ENCODE measurements at regions not wholly inside any gene's neighbourhood (a gene's known extent, or its start where the extent isn't known, plus 50 kb on each side); places are given as distances from the start of the nearest gene placed in this dataset.

- H3K4me1 Mint-ChIP-seq (ENCODE audit: unreplicated experiment), result no peaks in the 10 kb centered on the region
- H3K4me3 Mint-ChIP-seq (ENCODE audit: unreplicated experiment), result no peak overlapping the region
- no peak for DNase-seq (ENCODE audit: extremely low spot score, unreplicated experiment)
- peaks cover 5% of the 10 kb centered on the region for H3K9me3 Mint-ChIP-seq (ENCODE audit: unreplicated experiment)
- no peak overlapping the region for H3K27ac Mint-ChIP-seq (ENCODE audit: unreplicated experiment)
- no peaks in the 10 kb centered on the region for H3K36me3 Mint-ChIP-seq (ENCODE audit: unreplicated experiment)
- H3K27me3 Mint-ChIP-seq (ENCODE audit: unreplicated experiment), result peaks cover 5% of the 10 kb centered on the region
- no peak for TF ChIP-seq CTCF (IDR thresholded peaks at IDR 0.05)
These were observed 510.4 kb downstream of the ZNF674 start for GRCh38 chrX:46034868-46035267.

- Mint-ChIP-seq H3K4me3 (ENCODE audit: unreplicated experiment) (no peak overlapping the region), H3K9me3 (ENCODE audit: unreplicated experiment) (peaks cover 5% of the 10 kb centered on the region), H3K36me3 (ENCODE audit: unreplicated experiment) (no peaks in the 10 kb centered on the region), H3K27ac (ENCODE audit: unreplicated experiment) (no peak overlapping the region), H3K27me3 (ENCODE audit: unreplicated experiment) (peaks cover 7% of the 10 kb centered on the region), H3K4me1 (ENCODE audit: unreplicated experiment) (no peaks in the 10 kb centered on the region)
- TF ChIP-seq CTCF (IDR thresholded peaks at IDR 0.05), result no peak
- DNase-seq (ENCODE audit: extremely low spot score, unreplicated experiment), result no peak
These were observed 515.4 kb downstream of the ZNF674 start for GRCh38 chrX:46029777-46030176.

DNA sequence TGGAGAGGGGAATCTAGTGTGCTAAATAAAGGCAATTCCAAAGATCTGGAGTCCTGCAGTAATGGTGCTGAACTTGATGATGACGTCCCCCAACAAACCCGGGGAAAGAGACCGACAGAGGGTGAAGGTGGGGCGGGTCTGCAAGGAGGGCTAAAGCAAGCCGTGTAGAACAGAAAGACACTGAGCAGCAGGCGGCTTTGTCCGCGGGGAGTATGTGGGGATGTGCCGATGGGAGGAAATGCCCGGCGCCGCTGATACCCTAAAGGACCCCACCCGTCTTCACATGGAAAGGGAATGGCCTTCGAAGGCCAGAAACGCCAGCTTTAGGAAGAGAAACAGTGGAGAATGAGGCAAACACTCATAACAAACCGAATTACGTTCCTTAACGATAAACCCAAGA lies 528.9 kb downstream of the ZNF674 start:
- no peaks in the 10 kb centered on the region for H3K9me3 Mint-ChIP-seq (ENCODE audit: unreplicated experiment)
- peak; percentile 72 for DNase-seq (ENCODE audit: extremely low spot score, unreplicated experiment)
- peaks cover 2% of the 10 kb centered on the region for H3K36me3 Mint-ChIP-seq (ENCODE audit: unreplicated experiment)
- H3K4me3 Mint-ChIP-seq (ENCODE audit: unreplicated experiment), result no peak overlapping the region
- peaks cover 10% of the 10 kb centered on the region for H3K27me3 Mint-ChIP-seq (ENCODE audit: unreplicated experiment)
- no peak overlapping the region for H3K27ac Mint-ChIP-seq (ENCODE audit: unreplicated experiment)
- TF ChIP-seq CTCF (IDR thresholded peaks at IDR 0.05), result no peak
- H3K4me1 Mint-ChIP-seq (ENCODE audit: unreplicated experiment), result no peaks in the 10 kb centered on the region

DNA sequence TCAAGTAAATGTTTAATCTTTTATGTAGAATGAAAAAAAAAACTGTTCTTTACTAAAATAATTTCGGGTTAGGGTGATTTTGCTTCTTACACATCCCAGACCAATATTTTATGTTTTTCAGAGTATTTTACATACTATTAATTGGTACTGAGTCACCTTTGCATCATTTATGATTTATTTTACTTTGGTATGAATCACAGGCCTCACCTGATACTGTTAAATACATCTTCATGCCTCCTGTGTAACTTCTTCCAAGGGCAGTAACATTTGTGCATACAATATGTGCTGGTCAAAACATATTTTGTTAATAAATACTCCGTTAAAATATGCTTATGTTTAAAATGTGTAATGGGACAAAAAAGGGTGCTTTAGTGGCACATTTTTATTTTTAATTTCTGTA lies 529.6 kb downstream of the ZNF674 start:
- Mint-ChIP-seq H3K9me3 (ENCODE audit: unreplicated experiment) (no peaks in the 10 kb centered on the region), H3K36me3 (ENCODE audit: unreplicated experiment) (no peaks in the 10 kb centered on the region), H3K4me3 (ENCODE audit: unreplicated experiment) (no peak overlapping the region), H3K27me3 (ENCODE audit: unreplicated experiment) (peaks cover 10% of the 10 kb centered on the region), H3K4me1 (ENCODE audit: unreplicated experiment) (no peaks in the 10 kb centered on the region), H3K27ac (ENCODE audit: unreplicated experiment) (no peak overlapping the region)
- no peak for DNase-seq (ENCODE audit: extremely low spot score, unreplicated experiment)
- no peak for TF ChIP-seq CTCF (IDR thresholded peaks at IDR 0.05)

DNA sequence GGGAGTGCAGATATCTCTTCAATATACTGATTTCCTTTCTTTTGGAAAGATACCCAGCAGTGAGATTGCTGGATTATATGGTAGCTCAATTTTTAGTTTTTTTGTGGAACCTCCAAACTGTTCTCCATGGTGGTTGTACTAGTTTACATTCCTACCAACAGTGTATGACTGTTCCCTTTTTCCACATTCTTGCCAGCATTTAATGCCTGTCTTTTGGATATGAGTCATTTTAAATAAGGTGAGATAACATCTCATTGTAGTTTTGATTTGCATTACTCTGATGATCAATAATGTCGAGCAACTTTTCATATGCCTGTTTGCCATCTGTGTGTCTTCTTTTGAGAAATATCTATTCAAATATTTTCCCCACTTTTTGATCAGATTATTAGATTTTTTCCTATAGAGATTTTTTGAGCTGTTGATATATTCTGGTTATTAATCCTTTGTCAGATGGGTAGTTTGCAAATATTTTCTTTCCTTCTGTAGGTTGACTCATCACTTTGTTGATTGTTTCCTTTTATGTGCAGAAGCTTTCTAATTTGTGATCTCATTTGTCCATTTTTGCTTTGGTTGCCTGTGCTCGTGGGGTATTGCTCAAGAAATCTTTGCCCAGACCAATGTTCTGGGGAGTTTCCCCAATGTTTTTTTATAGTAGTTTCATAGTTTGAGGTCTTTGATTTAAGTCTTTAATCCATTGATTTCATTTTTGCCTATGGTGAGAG lies 552.7 kb downstream of the ZNF674 start:
- TF ChIP-seq CTCF (IDR thresholded peaks at IDR 0.05), result no peak
- Mint-ChIP-seq H3K27ac (ENCODE audit: unreplicated experiment) (no peak overlapping the region), H3K4me3 (ENCODE audit: unreplicated experiment) (no peak overlapping the region), H3K9me3 (ENCODE audit: unreplicated experiment) (peaks cover 38% of the 10 kb centered on the region), H3K36me3 (ENCODE audit: unreplicated experiment) (no peaks in the 10 kb centered on the region), H3K4me1 (ENCODE audit: unreplicated experiment) (no peaks in the 10 kb centered on the region), H3K27me3 (ENCODE audit: unreplicated experiment) (peaks cover 2% of the 10 kb centered on the region)
- no peak for DNase-seq (ENCODE audit: extremely low spot score, unreplicated experiment)
